GM18909 (cell line): ENCODE measurements at regions not wholly inside any gene's neighbourhood (a gene's known extent, or its start where the extent isn't known, plus 50 kb on each side); places are given as distances from the start of the nearest gene placed in this dataset.
"Not testable (repeated sequence)": the region's sequence is repeated elsewhere in the genome, so short reads cannot be mapped to it uniquely, and the experiment has no call there.

Source experiments
- ATAC-seq: cut with Tn5 transposase; IDR thresholded peaks from one replicate; pipeline ENCODE4 v1.9.1; 2021; ENCODE audit warnings: mild to moderate bottlenecking; ENCODE audit not compliant: unreplicated experiment, poor library complexity

DNA sequence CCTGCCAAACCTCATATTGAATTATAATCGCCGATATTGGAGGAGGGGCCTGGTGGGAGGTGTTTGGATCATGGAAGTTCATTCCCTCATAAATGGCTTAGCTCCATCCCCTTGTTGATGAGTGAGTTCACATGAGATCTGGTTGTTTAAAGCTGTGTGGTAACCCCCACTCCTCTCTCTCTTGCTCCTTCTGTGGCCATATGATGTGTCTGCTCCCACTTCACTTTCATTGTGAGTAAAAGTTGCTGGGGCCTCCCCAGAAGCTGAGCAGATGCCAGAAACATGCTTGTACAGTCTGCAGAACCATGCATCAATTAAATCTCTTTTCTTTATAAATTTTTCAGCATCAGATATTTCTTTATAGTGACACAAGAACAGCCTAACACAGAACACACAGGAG, 929.0 kb upstream of the FAT3 start:
- ATAC-seq: no peak

DNA sequence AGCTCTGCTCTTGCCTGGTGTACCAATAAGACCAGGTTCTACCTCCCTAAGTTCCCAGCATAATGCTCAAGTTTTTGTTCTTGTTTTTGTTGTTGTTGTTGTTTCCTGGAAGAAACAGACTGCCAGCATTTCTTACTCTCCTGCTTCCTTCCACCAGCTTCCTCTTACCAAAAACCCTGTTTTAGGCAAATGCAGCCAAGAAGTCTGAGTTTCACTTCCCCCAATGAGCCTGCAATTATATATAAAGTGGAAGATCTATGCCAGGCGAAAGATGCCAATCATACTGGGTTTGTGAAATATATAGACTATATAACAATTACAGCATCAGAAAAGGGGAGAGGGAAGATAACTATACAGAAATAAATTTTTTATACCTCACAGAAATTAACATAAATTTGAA, 931.5 kb upstream of the FAT3 start:
- no peak for ATAC-seq

DNA sequence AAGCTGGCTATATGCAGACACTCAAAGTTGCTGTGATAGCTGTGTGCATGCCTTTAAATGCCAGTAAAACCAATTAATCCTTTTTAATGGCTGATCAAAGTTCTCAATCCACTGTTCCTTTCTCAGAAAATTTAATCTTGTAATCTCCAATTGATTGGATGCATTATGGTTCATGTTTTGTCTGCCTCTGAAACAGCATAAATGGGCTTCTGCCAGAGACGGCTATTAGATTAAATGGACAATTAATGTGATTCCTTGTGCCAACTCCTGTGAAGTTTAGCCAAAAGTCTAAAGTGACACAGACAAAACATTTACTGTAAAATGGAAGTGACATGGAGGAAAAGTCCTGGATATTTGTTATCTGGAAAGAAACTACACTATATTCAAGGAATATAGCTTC, 952.5 kb upstream of the FAT3 start:
- ATAC-seq: no peak

DNA sequence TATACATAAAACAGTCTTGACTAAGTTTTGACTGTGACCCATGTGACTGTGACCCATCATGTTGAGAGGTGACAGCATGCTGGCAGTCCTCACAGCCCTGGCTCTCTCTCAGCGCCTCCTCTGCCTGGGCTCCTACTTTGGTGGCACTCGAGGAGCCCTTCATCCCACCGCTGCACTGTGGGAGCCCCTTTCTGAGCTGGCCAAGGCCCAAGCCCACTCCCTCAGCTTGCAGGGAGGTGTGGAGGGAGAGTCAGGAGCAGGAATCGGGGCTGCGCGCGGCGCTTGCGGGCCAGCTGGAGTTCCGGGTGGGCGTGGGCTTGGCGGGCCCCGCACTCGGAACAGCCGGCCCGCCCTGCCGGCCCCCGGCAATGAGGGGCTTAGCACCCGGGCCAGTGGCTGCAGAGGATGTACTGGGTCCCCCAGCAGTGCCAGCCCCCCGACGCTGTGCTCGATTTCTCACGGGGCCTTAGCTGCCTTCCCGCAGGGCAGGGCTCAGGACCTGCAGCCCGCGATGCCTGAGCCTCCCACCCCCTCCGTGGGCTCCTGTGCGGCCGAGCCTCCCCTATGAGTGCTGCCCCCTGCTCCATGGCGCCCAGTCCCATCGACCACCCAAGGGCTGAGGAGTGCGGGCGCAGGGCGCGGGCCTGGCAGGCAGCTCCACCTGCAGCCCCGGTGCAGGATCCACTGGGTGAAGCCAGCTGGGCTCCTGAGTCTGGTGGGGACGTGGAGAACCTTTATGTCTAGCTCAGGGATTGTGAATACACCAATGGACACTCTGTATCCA, 955.9 kb upstream of the FAT3 start:
- ATAC-seq: not testable (repeated sequence)

DNA sequence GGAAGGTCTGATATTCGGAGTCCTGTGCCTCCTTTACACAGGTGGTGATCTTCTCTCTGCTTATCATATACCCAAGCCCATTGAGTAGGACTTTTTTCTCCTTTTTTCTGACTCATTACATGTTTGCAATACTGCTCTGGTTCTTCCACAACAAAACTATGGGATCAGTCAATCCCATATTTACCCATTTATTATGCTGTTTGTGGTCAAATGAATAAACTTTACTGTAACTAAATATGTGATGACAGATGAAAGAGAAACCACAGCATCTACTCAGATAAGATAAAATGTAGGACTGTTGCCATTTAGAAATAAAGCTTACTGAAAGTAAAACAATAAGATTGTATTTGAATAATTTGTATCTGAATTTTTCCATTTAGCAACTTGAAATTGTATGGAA, 958.7 kb upstream of the FAT3 start:
- ATAC-seq: no peak

DNA sequence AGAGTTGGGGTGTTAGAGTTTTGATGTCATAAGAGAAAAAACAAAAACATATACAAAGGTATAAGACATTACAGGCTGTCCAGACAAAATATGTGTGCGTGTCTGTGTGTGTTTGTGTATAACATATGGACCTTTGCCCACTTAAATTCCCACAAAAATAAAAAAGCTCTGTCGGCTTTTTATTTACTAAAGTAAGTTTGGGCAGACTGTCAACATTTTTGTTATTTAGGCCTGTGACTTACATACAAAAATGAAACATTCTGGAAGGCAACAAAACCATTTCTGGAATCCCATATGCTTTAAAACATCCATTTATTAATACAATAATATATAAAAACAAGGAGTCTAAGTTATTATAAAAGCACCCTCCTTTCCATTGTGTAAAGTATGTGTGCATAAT, 960.1 kb upstream of the FAT3 start:
- no peak for ATAC-seq

DNA sequence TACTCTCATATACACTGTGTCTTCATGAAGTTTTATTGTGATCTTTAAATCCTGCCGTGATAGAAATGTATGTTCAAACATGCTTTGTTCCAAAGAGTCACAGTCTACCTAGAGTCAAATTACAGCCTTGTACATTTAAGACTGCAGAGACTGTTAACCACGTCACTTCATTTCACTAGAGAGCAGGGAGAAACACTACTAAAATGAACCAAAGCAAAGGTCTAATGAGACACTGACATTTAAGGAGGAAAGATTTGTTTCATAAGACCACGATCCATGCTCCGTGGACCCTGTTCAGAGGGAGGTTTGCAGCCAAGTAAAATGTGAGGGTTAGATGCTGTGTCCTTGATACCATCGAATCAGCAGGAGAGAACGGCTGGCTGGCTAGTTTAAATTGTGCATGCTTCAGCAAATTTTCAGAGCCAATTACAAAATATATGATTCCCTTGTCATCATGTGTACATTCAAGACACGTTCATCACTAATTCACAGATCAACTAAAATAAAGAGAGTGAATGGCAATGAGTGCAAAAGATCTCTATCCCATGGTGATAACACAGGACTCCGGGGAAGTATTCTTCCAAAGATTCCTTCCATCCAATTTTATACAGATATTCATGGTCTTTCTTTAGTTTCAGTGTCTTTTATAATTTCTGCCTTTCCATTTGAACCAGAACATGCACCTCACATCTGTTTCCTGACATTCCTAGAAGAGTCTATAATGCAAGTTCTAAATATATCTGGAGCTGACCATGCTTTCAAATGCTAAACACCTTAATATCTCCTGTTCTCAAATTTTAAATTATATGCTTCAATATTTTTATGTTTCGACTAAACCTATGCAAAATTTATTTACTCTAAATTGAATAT, 960.9 kb upstream of the FAT3 start:
- no peak for ATAC-seq

DNA sequence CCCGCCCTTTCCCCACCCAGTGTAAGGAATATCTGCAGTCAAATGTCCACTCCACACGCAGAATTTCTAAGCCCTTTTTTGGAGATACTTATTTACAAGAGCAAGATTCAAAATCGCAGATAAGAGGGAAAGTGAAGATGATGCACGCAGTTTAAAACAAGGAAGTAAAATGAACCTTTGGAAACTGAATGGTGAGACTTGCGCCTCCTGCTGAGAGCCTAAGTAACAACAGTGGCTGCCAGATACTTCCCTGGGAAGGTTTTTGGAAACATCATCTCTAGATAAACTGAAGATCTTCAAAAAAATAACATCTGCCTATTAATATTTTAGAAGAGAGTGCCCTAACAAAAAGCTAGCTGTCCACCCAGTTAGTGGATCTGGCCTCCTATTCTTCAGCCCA, 963.1 kb upstream of the FAT3 start:
- ATAC-seq: no peak

DNA sequence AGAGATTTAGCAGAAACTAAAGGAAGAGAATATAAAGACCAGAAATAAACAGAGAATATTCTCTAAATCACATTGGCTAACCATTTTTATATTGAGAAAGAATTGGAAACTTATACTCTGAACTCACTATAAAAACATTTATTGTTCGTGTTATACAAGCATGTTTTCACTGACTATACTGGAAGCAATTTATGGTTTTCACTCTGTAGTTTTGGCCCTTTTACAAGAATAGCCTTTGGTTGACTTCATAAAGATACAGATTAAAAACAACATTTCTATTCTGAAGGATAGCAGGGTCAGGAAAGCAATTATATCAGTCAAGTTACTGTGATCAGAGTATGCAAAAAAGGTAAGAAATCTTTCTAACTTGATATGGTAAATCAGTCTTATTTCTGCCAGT, 965.7 kb upstream of the FAT3 start:
- ATAC-seq: no peak

DNA sequence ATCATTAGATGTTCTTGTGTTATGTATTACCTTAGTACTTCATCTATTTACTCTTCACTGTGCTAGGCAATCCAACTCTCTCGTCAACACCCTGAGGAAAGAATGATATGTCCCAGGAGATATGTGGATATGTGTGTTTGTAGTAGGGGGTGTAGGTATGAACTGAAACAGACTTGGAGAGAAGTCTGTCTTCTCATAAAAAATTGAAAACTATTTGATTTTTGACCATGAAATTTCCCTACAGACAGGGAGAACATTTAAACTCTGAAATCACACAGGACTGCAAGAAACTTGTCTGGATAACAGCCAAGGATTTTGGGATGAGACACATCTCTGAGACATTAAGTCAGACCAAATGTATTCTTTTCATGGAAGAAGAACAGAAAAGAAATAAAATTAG, 967.0 kb upstream of the FAT3 start:
- no peak for ATAC-seq

DNA sequence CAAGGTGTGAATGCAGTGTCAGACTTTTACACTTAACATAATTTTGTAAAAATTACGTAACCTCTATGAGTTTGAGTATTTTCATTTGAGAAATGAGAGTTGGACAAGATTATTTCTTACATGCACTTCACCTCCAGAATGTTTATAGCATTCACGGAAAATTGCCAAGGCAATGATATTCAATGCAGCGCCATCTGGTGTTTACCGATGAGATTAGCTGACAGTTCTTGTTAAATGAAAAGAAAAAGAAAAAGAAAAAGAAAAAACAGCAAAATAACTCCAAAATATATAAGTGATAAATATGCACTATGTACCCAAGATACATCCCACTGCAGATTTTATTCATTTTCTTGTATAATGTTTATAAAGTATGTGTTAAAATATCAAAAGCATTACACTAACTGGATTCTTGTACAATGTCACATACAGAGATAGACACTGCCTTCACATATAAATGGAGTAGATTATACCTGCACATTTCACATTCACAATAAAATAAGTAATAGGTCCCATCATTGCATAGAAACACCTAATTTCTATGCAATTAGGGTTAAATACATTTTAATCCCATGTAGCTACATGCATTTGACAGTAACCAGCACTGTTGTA, 976.3 kb upstream of the FAT3 start:
- no peak for ATAC-seq

DNA sequence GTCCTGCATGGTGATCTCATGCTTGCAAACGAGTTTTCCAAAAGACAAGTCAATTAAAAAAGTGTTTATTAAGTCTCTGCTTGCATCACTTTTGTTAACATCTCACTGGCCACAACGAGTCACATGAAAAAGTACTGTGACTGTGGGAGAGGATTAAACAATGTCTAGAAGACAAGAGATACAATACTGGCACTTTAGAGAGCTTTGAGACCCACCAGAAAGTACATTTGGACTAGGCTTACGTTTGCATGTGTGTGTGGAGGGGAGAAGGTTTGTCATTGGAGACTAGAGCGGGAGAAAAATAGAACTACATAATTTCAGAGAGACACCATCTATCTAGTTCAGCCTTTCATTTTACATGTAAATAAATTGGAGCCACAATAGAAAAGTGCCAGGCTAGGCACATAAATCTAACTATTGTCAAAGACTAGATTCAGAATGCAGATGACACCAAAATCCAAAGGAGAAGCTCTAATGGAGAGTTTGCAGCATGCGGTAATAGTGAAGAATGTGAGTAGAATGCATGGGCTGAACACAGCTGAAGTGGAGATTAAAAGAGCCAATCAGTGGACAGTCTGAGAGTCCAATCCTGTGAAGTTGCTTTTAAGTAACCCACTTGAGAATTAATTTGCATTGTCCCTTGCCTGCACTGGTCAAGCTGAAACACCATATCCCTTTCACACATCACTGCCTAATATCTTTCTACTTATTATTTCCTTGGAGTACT, 977.4 kb upstream of the FAT3 start:
- ATAC-seq: no peak

DNA sequence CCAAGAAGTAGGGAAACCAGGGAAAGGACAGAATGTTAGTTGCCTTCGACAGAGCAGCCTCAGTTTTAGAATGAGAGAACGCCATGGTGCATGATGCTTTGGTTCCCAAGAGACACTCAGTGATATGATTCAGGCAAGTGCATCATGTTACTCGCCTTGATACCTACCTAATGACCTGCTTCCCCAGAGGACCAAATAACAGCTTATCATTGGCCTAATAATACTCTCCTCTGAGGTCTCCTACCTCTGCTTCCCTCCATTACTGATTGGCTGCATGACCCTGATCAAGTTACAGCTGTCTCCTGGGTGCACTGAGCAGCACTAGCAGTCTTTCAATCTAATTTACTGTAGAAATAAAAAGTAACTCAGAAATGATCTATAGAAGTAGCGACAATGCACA, 979.7 kb upstream of the FAT3 start:
- no peak for ATAC-seq

DNA sequence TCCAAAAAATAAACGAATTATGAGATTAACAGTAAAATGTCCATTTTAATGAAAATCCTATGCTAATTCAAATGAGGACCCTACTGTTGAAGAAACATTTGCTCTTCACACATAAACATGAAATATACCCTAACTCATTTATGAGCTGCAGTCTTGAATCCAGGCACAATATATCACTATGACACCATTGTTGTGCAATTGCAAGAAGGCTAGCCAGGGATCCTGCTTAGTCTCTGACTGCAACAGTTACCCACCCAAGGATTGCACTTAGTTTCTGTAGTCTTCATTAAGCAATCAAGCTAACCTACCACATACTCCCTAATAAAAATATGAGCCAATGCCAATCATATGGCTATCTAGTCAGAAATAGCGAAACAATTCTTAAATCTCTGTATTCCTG, 981.0 kb upstream of the FAT3 start:
- ATAC-seq: no peak

DNA sequence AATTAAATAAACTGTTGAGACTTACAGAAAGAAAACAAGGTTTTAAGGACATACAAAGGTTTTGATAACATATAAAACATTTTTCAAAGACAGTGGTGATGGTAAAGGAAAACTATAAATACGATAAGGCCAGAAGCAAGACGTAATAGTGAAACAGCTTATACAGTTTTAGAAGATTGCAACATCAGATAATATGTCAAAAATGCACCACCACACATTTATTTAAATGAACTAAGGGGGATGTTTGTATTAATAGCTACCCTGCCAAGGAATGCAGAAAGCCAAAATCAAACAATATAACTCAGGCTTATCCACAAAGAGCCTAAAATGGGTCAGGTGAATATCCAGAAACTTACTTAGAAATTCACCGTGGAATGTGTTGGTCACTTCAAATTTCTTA, 981.6 kb upstream of the FAT3 start:
- ATAC-seq: no peak

DNA sequence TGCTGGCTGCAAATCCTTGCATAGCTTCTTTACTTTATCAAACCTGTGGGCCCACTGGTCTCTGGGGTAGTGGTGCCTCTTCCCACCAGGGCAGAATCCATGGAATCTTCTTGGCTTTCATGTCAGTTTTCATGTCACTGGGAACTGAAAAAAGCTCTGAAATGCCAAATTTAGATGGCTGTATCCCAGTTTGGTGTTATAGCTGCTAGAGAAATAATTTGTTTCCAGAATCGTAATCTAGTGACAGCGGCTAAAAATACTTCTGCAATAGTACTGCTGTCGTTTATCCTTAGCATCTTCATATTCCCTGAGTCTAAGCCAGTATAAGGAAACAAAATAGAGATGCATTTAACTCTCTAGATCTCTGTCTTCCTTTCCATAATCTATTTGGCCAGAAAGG, 983.4 kb upstream of the FAT3 start:
- no peak for ATAC-seq

DNA sequence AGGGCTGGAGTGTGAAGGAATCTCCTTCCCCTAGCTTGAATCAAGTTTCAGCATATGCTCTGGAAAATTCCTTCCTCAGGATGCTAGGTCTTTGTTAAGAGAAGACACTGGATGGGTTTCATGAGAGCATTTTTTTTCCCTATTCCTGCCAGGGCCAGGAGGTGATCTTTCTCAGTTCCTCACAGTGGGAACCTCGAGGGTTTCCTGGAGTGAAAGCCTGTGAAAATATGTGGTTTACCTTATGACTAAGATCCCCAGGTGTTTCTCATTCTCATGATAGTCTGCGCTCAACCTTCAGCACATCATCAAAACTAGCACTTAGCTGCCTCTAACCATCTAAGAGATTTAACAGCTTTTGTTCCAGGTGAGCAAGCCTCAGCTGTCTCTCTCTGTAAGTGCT, 985.3 kb upstream of the FAT3 start:
- ATAC-seq: no peak

DNA sequence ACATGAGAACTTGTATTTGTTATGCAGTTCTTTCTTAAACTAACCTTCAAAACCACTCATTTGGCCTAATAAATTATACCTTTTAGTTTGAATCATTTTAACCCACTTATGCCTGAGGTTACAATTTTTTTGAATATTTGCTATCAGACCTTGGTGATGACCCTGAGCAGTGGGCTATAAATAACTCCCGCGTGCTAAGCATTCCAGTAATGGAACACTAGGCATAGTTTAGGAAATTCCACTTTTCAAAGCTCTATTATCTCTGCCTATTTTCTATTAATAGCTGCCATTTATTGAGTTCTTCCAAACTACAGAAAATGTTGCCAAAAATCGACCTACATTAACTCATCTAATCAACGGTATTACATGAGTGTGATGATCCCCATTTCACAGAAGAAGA, 993.4 kb upstream of the FAT3 start:
- ATAC-seq: no peak

DNA sequence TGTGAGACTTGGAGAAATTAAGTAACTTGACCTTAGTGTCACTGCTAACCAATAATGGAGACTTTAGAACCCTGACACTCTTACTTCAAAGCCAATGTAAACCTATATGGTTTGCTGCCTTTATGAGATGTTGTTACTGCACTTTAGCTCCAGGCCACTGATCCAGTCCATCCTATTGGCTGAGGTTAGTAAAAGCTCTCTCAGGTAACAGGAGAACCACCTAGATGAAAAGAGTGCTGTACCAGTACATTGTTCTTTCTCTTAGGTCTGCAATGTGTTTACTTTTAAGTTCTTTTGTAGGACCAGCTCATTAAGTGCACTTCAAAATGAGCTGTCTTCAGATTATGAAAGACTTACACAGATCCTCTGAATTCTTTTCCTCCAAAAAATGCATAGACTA, 994.0 kb upstream of the FAT3 start:
- ATAC-seq: no peak

DNA sequence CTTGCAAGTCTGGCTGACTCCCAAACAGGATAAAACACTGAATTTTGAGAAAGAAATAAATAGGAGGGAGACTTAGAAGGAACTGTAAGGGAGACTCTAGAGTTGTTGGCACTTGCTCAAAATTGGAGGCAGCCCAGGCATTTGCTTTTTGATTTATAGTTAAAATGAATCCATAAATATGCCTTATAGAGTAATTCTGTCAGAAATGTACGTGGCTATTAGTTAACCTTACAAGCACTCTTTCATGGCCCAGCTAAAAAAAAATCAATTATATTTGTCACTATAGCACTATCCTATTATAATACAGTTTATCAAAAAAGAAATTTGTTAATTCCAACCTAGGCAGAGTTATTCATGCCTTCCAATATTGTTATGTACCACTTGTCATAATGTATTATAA, 1000.0 kb upstream of the CHORDC1 start:
- no peak for ATAC-seq
